Skeletal muscle tissue (tissue), 3 donors: ENCODE measurements at regions not wholly inside any gene's neighbourhood (a gene's known extent, or its start where the extent isn't known, plus 50 kb on each side); places are given as distances from the start of the nearest gene placed in this dataset.
"Not testable (repeated sequence)": the region's sequence is repeated elsewhere in the genome, so short reads cannot be mapped to it uniquely, and the experiment has no call there.

Source experiments
- H3K27ac ChIP-seq: one replicate; pipeline ENCODE4 v1.7.0; 2013; ENCODE audit warnings: mild to moderate bottlenecking, low read depth, low read length, inconsistent platforms
- H3K27me3 ChIP-seq, 3 donors: one replicate each; pipeline ENCODE4 v1.7.0; 2013; ENCODE audit warnings: low read length in 3 of 3; ENCODE audit not compliant: control insufficient read depth in 3 of 3, insufficient read depth in 3 of 3
- H3K36me3 ChIP-seq, 3 donors: one replicate each; pipeline ENCODE4 v1.7.0; 2013; ENCODE audit warnings: low read length in 3 of 3; ENCODE audit not compliant: control insufficient read depth in 3 of 3, insufficient read depth in 3 of 3
- H3K4me1 ChIP-seq, 3 donors: one replicate each; pipeline ENCODE4 v1.7.0; 2013; ENCODE audit warnings: low read length in 3 of 3, mild to moderate bottlenecking in 3 of 3; ENCODE audit not compliant: control insufficient read depth in 3 of 3, insufficient read depth in 3 of 3
- H3K4me3 ChIP-seq, 3 donors: one replicate each; pipeline ENCODE4 v1.7.0; 2013; ENCODE audit warnings: low read length in 3 of 3
- H3K9ac ChIP-seq, 3 donors: one replicate each; pipeline ENCODE4 v1.7.0; 2013; ENCODE audit warnings: low read length in 3 of 3, mild to moderate bottlenecking in 3 of 3, moderate library complexity in 2 of 3, low read depth in 1 of 3
- H3K9me3 ChIP-seq, 3 donors: one replicate each; pipeline ENCODE4 v1.7.0; 2013; ENCODE audit warnings: low read length in 3 of 3; ENCODE audit not compliant: control insufficient read depth in 3 of 3
- donor health status: Osteomylitis.

DNA sequence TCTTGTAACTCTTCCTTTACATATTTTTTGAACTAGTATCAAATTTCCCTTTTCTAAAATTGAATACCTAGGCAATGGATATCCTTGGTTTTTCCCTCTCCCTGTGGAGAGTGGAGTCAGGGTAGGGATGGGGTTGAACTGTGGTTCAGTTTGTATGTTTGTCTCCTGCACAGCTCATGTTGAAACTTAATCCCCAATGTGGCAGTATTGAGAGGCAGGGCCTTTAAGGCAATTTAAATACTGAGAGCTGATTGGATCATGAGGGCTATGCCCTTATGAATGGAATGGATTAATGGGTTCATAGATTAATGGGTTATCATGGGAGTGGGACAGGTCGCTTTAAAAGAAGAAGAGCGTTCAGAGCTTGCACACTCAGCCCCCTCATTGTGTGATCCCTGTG, 127.2 kb upstream of the RGS6 start:
- Histone ChIP-seq H3K4me3 (no peak overlapping the region), H3K36me3 (no peaks in the 10 kb centered on the region), H3K9me3 (no peaks in the 10 kb centered on the region), H3K27me3 (no peaks in the 10 kb centered on the region), H3K27ac (no peak overlapping the region), H3K4me1 (no peaks in the 10 kb centered on the region), H3K9ac (no peak overlapping the region)

DNA sequence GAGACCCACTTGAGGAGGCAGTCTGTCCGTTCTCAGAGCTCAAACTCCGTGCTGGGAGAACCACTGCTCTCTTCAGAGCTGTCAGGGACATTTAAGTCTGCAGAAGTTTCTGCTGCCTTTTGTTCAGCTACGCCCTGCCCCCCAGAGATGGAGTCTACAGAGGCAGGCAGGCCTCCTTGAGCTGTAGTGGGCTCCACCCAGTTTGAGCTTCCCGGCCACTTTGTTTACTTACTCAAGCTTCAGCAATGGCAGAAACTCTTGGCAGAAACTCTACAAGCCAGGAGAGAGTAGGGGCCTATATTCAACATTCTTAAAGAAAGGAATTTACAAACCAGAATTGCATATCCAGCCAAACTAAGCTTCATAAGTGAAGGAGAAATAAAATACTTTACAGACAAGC, 125.2 kb upstream of the RGS6 start:
- H3K9ac ChIP-seq, H3K36me3 ChIP-seq, H3K4me1 ChIP-seq, H3K27me3 ChIP-seq, H3K9me3 ChIP-seq, H3K27ac ChIP-seq, H3K4me3 ChIP-seq: not testable (repeated sequence)

DNA sequence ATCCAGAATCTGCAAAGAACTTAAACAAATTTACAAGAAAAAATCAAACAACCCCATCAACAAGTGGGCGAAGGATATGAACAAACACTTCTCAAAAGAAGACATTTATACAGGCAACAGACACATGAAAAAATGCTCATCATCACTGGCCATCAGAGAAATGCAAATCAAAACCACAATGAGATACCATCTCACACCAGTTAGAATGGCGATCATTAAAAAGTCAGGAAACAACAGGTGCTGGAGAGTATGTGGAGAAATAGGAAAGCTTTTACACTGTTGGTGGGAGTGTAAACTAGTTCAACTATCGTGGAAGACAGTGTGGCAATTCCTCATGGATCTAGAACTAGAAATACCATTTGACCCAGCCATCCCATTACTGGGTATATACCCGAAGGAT, 121.4 kb upstream of the RGS6 start:
- not testable (repeated sequence) for H3K36me3 ChIP-seq, H3K9me3 ChIP-seq, H3K27me3 ChIP-seq, H3K4me1 ChIP-seq, H3K27ac ChIP-seq, H3K4me3 ChIP-seq, H3K9ac ChIP-seq

DNA sequence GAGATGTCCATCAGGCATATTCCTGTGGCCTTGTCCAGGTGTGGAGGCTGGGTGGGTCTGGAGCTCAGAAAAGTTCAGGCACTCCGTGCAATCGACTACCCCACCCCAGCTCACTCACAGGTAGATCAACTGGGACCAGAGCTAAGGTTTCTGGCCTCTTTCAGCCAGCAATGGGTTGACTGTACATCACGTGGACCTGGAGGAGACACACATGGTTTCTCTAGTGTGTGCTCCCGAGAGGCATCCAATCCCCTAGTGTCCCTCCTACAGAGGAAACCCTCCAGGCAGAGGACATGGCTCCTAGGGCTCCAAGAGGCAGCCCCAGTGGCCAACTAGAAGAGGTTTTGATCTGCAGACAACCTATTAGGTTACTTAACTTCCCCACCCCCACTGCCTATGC, 119.5 kb upstream of the RGS6 start:
- no peaks in the 10 kb centered on the region for H3K27me3 ChIP-seq
- H3K4me3 ChIP-seq: no peak overlapping the region

DNA sequence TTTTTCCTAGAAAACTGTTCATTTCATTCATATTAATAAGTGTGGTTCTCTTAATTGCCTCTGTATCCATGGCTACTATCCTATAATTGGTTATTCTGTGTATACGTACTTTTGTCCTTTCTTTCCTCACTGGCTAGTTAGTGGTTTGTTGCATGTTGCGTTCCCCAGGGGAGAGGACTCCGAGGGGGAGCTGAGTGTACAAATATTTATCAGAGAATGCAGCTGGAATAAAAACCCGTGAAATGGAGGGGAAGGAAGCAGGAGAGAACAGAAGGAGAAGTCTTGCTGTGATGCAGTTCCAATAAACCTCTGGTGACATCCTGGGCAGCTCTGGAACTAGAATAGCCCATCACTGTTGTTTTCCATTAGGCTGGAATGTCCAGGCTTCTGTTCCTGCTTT, 117.1 kb upstream of the RGS6 start:
- no peak overlapping the region for H3K4me3 ChIP-seq

More for the DNA sequence above, 119.5 kb upstream of the RGS6 start:
- H3K36me3 ChIP-seq: no peaks in the 10 kb centered on the region
- no peak overlapping the region for H3K9ac ChIP-seq
- no peaks in the 10 kb centered on the region for H3K9me3 ChIP-seq
- H3K27ac ChIP-seq: no peak overlapping the region
- H3K4me1 ChIP-seq: no peaks in the 10 kb centered on the region

DNA sequence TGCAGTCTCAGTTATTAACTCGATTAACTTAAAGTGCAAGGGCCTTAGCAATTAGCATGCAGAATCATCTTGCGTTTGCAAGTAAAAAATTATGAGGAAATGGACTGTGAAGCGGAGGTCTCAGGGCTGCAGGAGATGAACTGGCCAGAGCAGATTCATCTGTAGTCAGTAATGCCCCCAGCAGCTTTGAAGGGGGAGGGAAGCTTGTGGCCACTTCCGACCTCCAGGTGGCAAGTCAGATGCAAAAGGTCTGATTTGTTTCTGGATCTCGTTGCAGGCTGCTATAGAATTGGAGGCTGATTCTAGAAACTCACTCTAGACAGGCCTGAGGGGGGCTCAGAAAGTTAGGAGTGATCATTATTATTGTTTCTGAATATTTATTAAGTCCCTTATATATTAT, 107.4 kb upstream of the RGS6 start:
- H3K9me3 ChIP-seq: peaks cover 0 to 2% (median 0%) of the 10 kb centered on the region in 3 donors
- no peaks in the 10 kb centered on the region for H3K27me3 ChIP-seq
- H3K4me1 ChIP-seq: no peaks in the 10 kb centered on the region
- no peak overlapping the region for H3K9ac ChIP-seq
- H3K4me3 ChIP-seq: no peak overlapping the region
- no peak overlapping the region for H3K27ac ChIP-seq
- H3K36me3 ChIP-seq: no peaks in the 10 kb centered on the region

More for the DNA sequence above, 117.1 kb upstream of the RGS6 start:
- no peaks in the 10 kb centered on the region for H3K4me1 ChIP-seq
- H3K27me3 ChIP-seq: no peaks in the 10 kb centered on the region
- H3K36me3 ChIP-seq: no peaks in the 10 kb centered on the region
- H3K27ac ChIP-seq: no peak overlapping the region
- H3K9me3 ChIP-seq: no peaks in the 10 kb centered on the region
- H3K9ac ChIP-seq: no peak overlapping the region

DNA sequence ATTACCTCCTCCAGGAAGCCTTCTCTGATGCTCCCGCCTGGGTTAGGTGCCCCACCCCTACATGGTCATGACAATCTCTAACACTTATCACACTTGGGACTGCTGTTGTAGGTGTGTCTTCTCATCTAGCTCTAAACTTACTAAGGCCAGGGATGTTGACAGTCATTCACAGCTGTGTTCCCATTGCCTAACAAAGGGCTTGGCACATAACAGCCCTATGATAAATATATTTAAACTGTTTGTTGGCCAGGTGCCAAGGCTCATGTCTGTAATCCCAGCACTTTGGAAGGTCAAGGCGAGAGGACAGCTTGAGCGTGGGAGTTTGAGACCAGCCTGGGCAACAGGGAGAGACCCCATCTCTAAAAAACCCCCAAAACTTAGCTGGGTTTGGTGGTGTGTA, 98.8 kb upstream of the RGS6 start:
- Histone ChIP-seq H3K27ac (no peak overlapping the region), H3K36me3 (no peaks in the 10 kb centered on the region), H3K27me3 (no peaks in the 10 kb centered on the region), H3K4me1 (peaks cover 0 to 4% (median 0%) of the 10 kb centered on the region in 3 donors), H3K9me3 (no peaks in the 10 kb centered on the region), H3K9ac (no peak overlapping the region), H3K4me3 (no peak overlapping the region)

DNA sequence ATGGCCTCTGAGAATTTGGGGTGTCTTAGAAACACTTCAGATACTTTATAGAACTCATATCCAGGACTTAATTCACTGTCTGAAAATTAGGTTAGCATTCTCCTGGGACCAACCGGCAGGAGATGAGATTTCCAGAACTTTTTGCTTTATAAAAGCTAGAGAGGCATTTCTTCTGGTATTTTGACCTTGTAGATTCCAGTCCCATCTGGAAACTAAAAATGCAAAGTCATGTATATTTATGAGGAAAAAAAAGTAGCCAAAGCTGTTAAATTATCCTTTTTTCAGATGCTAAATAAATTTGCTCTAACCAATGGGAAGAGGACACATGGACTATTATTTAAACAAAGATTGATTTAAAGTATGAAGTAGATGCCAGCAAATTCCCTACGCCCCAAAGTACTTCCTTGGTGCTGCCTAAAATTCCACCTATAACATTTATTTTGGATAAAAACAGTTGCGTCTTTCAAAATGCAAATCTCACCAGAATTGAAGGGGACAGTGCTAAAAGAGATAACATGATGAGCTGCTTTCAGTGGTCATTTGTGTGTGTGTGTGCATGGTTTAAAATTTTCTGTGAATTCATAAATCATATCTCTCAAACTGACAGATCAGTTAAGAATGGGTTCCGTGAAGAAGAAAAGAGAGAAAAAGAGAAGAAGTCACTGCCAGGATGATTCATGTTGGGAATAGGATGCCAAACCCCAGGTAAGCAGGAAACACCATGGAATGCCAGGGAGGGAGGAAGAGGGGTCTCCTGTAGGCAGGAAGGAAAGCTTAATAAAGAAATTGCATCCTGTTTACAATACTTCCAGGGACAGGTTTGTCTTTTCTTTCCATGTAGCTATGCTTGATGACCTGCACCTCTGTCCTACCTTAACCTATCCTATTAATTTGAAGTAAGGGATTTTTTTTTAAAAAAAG, 97.7 kb upstream of the RGS6 start:
- no peaks in the 10 kb centered on the region for H3K36me3 ChIP-seq
- no peak overlapping the region for H3K4me3 ChIP-seq
- no peaks in the 10 kb centered on the region for H3K27me3 ChIP-seq
- peaks cover 0 to 4% (median 0%) of the 10 kb centered on the region in 3 donors for H3K4me1 ChIP-seq
- H3K27ac ChIP-seq: no peak overlapping the region
- H3K9ac ChIP-seq: no peak overlapping the region
- no peaks in the 10 kb centered on the region for H3K9me3 ChIP-seq

DNA sequence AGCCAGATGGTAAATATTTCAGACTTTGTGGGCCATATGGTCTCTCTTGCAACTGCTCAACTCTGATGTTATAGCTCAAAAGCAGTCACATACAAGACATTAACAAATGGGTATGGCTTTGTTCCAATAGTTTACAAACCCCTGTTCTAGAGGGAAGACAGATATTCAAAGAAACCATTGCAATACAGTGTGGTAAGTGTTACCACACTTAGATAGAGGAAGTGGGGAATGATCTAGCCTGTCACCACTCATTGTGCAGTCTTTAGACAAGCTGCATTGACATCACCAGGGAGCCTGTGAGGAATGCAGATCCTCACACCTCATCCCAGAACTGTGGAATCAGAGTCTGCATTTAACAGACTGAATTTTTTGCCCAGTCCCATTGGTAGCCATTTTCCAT, 80.0 kb upstream of the RGS6 start:
- no peak overlapping the region for H3K9ac ChIP-seq
- no peaks in the 10 kb centered on the region for H3K36me3 ChIP-seq
- no peaks in the 10 kb centered on the region for H3K27me3 ChIP-seq
- no peak overlapping the region for H3K4me3 ChIP-seq
- H3K27ac ChIP-seq: no peak overlapping the region
- no peaks in the 10 kb centered on the region for H3K4me1 ChIP-seq
- no peaks in the 10 kb centered on the region for H3K9me3 ChIP-seq

DNA sequence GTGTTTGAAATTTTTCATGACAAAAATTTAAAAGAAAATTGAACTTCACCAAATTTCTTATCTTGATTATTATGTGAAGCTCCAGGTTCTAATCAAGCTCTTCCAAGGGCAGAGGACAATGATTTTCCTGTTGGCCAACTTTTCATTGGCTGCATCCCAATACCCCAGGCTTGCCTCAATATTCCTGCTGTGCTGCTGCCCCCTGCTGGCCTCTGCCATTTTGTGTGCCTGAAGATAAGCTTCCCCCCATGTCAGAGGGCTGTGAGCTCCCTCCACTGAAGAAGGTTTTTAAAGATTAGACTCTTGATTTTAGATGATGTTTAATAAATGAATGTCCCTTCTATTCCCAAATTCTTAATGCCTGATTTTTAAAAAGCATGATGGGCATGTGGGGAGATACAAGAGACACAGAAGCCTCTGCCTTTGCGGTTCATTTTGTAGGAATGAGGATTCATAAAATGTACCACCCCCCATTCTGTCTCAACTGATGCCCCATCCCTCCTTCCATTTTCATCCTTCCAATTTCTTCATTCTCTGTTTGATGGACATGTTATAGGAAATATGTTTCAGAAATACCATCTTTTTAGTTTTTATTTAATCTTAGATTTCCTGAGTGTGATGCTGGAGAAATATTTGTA, 76.7 kb upstream of the RGS6 start:
- Histone ChIP-seq H3K27ac (no peak overlapping the region), H3K9me3 (no peaks in the 10 kb centered on the region), H3K9ac (no peak overlapping the region), H3K4me1 (no peaks in the 10 kb centered on the region), H3K4me3 (no peak overlapping the region), H3K36me3 (no peaks in the 10 kb centered on the region), H3K27me3 (no peaks in the 10 kb centered on the region)
